NOMO-1 treated with dmso at 0.1 percent for 144 hours (cell line): ENCODE measurements at regions not wholly inside any gene's neighbourhood (a gene's known extent, or its start where the extent isn't known, plus 50 kb on each side); places are given as distances from the start of the nearest gene placed in this dataset.
"Not testable (repeated sequence)": the region's sequence is repeated elsewhere in the genome, so short reads cannot be mapped to it uniquely, and the experiment has no call there.

Experiments
- DNase-seq: peaks from one replicate; lab custom pipeline; 2025; ENCODE audit not compliant: unreplicated experiment; lab: John Stamatoyannopoulos, UW

GRCh38 chr5:25238720-25239119, 593.9 kb upstream of the CDH10 start:
- not testable (repeated sequence) for DNase-seq

DNA sequence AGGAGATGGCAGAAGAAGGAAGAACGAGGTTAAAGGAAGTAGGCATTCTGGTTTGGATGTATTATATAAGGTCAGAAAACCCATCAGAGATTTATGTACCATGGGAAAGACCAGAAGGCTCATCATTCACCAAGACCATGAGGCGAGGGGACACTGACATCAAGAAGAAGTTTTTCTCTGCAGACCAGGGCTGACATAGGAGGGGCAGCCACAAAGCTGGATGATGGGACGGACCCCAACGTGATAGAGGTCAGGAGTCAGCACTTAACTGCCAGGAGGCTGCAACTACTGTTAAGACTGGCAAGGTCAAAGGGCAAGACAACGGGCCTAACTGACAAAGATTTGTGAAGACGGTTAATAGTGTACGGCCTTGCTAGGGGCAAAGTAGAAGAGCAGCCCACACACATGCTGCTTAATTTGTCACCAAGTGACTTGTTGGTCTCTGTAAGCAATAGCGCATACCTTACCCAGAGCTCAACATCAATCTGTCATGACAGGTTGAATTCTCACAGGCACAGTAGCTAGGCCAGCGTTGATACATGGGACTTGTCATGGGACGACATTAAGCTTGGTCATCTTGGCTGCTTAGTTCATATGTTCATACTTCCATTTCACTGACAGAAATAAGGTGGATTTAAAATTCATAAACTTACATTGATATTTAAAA, 579.7 kb upstream of the CDH10 start:
- no peak for DNase-seq

DNA sequence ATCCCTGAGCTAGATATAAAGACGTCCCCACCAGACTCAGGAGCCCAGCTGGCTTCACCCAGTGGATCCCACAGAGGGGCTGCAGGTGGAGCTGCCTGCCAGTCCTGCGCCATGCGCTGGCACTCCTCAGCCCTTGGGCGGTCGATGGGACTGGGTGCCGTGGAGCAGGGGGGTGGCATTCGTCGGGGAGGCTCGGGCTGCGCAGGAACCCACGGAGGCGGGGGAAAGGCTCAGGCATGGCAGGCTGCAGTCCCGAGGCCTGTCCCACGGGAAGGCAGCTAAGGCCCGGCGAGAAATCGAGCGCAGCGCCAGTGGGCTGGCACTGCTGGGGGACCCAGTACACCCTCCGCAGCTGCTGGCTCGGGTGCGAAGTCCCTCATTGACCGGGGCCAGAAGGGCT, 555.1 kb upstream of the CDH10 start:
- not testable (repeated sequence) for DNase-seq

DNA sequence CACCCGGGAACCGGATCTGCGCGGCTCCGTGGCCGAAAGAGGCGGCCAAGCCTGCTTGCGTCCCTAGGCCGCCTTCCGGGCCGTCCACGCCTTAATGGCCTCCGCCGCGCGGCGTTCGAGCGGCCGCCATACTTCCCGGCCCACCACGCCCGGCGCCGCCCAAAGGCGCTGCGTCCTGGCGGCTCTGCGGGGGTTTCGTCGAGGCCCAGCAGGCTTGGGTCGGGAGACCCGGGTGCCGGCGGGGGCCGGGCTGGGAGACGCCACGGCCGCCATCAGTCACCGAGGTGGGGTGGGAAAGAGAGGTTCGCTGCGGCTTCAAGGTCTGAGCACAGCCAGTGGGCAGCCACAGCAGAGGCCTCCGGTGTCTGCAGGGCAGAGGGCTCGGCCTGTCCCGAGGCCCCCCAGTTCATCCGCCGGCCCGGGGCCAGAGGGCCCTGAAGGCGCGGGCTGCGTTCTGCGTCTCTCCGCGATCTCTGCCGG, 545.8 kb upstream of the CDH10 start:
- DNase-seq, result no peak

GRCh38 chr5:25181249-25181648, 536.5 kb upstream of the CDH10 start:
- DNase-seq, result no peak

- DNase-seq, result not testable (repeated sequence)
Observed at GRCh38 chr5:25162616-25163015, 517.8 kb upstream of the CDH10 start.

DNA sequence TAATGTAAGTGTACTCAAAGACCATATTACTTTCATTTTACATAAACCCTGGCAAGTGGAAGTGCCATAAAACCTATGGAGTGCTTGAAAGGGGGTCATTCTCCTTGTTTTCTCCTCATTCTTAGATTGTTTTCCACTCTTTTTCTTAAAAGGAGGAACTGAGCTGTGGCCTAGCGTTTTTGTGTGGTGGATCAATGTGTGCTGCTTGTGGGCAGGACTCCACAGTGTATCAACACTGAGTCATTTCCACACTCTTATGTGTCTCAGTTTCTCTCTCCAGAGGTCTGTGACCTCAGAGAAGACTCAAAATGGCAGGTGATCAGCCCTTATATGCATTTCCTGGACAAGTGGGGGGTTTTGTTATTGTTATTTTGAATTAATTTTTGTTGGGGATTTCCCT, 516.1 kb upstream of the CDH10 start:
- DNase-seq, result no peak

GRCh38 chr5:25150819-25151218, 506.0 kb upstream of the CDH10 start:
- peak; percentile 76 for DNase-seq

DNA sequence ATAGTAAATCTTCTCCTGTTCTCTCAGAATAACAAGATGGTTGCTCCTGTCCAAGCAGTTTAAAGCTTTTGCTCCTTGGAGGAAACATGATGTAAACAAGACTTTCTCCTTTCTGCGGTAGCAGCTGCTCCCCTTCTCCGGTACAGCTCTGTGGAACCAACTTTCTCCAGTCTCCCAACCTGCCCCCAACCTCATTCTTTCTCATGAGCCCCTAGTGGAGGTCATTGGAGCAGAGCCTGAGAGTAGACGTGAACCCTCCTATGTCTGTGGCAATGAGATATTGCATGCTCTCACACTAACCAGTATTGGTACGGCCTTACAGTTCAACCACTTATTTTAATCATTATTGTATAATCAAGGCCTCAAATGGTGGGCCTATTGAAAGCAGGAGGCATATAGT, 483.8 kb upstream of the CDH10 start:
- DNase-seq, result no peak

GRCh38 chr5:25119650-25120049, 474.9 kb upstream of the CDH10 start:
- DNase-seq, result no peak

GRCh38 chr5:25107853-25108252, 463.1 kb upstream of the CDH10 start:
- DNase-seq, result no peak

GRCh38 chr5:25099538-25099937, 454.8 kb upstream of the CDH10 start:
- DNase-seq, result no peak

DNA sequence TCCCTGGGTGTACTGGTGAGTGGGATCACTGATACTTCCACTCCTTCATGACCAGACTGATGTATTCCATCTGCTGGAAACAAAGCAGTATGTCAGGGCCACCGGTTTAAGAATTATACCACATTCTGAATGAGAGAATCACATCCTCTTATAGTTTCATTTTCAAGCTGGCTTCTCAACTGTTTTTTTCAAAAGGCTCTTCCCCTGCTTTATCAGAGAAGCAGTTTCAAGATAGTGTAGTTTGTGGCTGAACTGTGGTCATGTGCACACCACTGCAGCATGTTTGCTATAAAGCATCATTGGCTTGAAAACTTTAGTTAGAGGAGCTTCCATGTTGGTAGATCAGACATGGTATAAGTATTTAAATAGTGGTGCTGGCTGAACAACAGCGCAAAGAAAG, 450.5 kb upstream of the CDH10 start:
- DNase-seq, result no peak

- no peak for DNase-seq
Observed at GRCh38 chr5:25094219-25094618, 449.4 kb upstream of the CDH10 start.

DNA sequence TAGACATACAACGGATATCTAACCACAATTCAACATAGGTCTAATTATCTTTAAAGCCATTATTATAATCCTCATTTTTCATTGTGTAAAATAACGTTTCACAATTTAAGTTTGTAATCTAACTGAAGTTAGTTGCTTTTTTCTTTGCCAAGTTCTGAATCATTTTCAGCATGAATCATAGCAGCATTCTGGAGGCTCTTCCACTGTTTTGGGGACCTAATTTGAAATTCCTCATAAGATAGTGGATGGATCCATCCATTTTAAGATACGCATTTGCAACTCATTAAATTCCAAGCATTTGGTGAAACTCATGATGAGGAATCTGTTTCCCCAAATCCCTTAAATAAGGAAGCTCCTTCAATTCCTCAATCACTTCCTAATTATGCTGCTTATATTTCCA, 447.1 kb upstream of the CDH10 start:
- no peak for DNase-seq

- no peak for DNase-seq
Observed at GRCh38 chr5:25090854-25091253, 446.1 kb upstream of the CDH10 start.

DNA sequence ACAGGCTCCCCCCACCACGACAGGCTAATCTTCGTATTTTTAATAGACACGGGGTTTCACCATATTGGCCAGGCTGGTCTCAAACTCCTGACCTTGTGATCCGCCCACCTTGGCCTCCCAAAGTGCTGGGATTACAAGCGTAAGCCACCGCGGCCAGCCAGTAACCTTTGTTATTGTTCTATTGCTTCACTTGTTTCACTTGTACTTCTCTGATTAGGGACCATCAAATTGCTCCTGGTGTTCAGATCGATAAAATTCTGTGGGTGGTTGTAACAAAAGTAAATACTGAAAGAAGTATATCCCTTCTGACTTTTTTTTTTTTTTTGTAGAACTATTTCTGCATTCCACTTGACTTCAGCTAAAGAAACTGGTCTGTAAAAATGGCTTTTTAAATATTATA, 445.5 kb upstream of the CDH10 start:
- DNase-seq, result no peak

DNA sequence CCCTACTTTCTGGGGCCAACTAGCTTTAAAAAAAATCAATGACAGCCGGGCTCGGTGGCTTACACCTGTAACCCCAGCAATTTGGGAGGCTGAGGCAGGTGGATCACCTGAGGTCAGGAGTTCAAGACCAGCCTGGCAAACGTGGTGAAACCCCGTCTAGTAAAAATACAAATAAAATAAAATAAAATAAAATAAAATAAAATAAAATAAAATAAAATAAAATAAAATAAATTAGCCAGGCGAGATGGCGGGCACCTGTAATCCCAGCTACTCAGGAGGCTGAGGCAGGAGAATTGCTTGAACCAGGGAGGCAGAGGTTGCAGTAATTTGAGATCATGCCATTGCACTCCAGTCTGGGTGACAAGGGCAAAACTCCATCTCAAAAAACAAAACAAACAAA, 443.9 kb upstream of the CDH10 start:
- not testable (repeated sequence) for DNase-seq

DNA sequence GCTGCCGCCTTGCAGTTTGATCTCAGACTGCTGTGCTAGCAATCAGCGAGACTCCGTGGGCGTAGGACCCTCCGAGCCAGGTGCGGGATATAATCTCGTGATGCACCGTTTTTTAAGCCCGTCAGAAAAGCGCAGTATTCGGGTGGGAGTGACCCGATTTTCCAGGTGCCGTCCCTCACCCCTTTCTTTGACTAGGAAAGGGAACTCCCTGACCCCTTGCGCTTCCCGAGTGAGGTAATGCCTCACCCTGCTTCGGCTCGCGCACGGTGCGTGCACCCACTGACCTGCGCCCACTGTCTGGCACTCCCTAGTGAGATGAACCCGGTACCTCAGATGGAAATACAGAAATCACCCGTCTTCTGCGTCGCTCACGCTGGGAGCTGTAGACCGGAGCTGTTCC, 438.5 kb upstream of the CDH10 start:
- DNase-seq, result not testable (repeated sequence)

DNA sequence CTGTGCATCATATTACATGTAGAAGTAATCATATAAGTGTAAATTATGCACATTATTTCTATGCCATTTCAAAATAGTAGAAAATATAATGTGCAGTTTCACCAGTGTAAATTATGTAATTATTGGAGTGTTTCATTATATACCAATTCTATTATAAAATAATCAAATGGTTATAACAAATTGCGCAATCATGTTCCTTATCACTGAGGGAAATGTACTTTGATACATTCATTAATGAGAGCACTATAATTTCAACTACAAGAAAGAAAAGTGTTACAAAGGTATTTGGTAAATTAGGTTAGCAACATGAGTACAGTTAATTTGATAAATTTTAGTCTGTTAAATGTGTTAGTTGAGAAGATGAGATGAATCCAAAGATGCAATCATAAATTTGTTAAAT, 421.5 kb upstream of the CDH10 start:
- DNase-seq, result no peak

GRCh38 chr5:25064306-25064705, 419.5 kb upstream of the CDH10 start:
- DNase-seq, result no peak

GRCh38 chr5:25060575-25060974, 415.8 kb upstream of the CDH10 start:
- no peak for DNase-seq

GRCh38 chr5:25056836-25057235, 412.1 kb upstream of the CDH10 start:
- DNase-seq, result no peak
